ENCODE measurements at regions not wholly inside any gene's neighbourhood (a gene's known extent, or its start where the extent isn't known, plus 50 kb on each side); places are given as distances from the start of the nearest gene placed in this dataset.

GRCh38 chr19:29431332-29431731, 94.5 kb upstream of the VSTM2B start:
- Histone ChIP-seq H3K9me3 (ENCODE audit: control insufficient read depth, insufficient read depth, low read depth, low read length) (no peaks in the 10 kb centered on the region), H3K36me3 (ENCODE audit: control insufficient read depth, insufficient read depth, low read length) (no peaks in the 10 kb centered on the region), H3K4me1 (ENCODE audit: control insufficient read depth, insufficient read depth, low read length) (no peaks in the 10 kb centered on the region), H3K4me3 (ENCODE audit: low read depth in 2 of 2, low read length in 2 of 2) (no peak overlapping the region), H3K27ac (ENCODE audit: low read length) (no peak overlapping the region), H3K27me3 (ENCODE audit: control insufficient read depth, insufficient read depth, low read length) (no peaks in the 10 kb centered on the region; the same call in 1 of the 2 replicates)
- TF ChIP-seq REST (IDR thresholded peaks at IDR 0.05; ENCODE audit: insufficient read depth in 1 of 2, low read depth in 2 of 2, low read length in 1 of 2) (no peak), POLR2AphosphoS5 (IDR thresholded peaks at IDR 0.05; ENCODE audit: low read depth, low read length) (no peak), SIN3A (IDR thresholded peaks at IDR 0.05; ENCODE audit: borderline replicate concordance, insufficient read depth, low read depth, low read length) (no peak), TCF7L2 (IDR thresholded peaks at IDR 0.05; ENCODE audit: low read depth, low read length) (no peak), CTCF (IDR thresholded peaks at IDR 0.05) (no peak)
- no peak for DNase-seq (ENCODE audit: low read depth, low spot score)
- in situ Hi-C loops (cut with HindIII; ENCODE audit: low pct_unique_long_range_greater_than_20kb, low sequenced_read_pairs) = no loop called here
- intact Hi-C loops (cut with micrococcal nuclease; ENCODE audit: unreplicated experiment) = no loop called here
- ChIA-PET POLR2A (no interaction called here), CTCF (interaction anchor here (0.6 kb wide), 1 partner anchor 20 kb away, joined by 3 read pairs; no protein-coding TSS in a partner anchor)
- no TSS peak for BruUV-seq (replicated peaks)
- no peak for ATAC-seq

GRCh38 chr19:29432677-29433076, 93.1 kb upstream of the VSTM2B start:
- Histone ChIP-seq H3K9me3 (ENCODE audit: control insufficient read depth, insufficient read depth, low read depth, low read length) (no peaks in the 10 kb centered on the region), H3K36me3 (ENCODE audit: control insufficient read depth, insufficient read depth, low read length) (no peaks in the 10 kb centered on the region), H3K27me3 (ENCODE audit: control insufficient read depth, insufficient read depth, low read length) (no peaks in the 10 kb centered on the region; the same call in 1 of the 2 replicates), H3K4me1 (ENCODE audit: control insufficient read depth, insufficient read depth, low read length) (no peaks in the 10 kb centered on the region), H3K27ac (ENCODE audit: low read length) (no peak overlapping the region), H3K4me3 (ENCODE audit: low read depth in 2 of 2, low read length in 2 of 2) (no peak overlapping the region)
- ChIA-PET POLR2A (no interaction called here), CTCF (no interaction called here)
- TF ChIP-seq CTCF (IDR thresholded peaks at IDR 0.05) = no peak
- TF ChIP-seq TCF7L2 (IDR thresholded peaks at IDR 0.05; ENCODE audit: low read depth, low read length) = no peak
- no peak for DNase-seq (ENCODE audit: low read depth, low spot score)
- no TSS peak for BruUV-seq (replicated peaks)
- ATAC-seq = no peak
- in situ Hi-C loops (cut with HindIII; ENCODE audit: low pct_unique_long_range_greater_than_20kb, low sequenced_read_pairs) = no loop called here
- intact Hi-C loops (cut with micrococcal nuclease; ENCODE audit: unreplicated experiment) = no loop called here
